CD4-positive, alpha-beta T cell treated with Interleukin-21 for 1 hour (primary cell): ENCODE measurements at regions not wholly inside any gene's neighbourhood (a gene's known extent, or its start where the extent isn't known, plus 50 kb on each side); places are given as distances from the start of the nearest gene placed in this dataset.
"Not testable (repeated sequence)": the region's sequence is repeated elsewhere in the genome, so short reads cannot be mapped to it uniquely, and the experiment has no call there.

ENCODE experiments used
- DNase-seq: peaks from one replicate; pipeline ENCODE4 v3.0.0-alpha.2; 2020

GRCh38 chr7:52247518-52247917 is 787.9 kb upstream of the POM121L12 start:
- DNase-seq, result no peak

GRCh38 chr7:52243685-52244084 is 791.7 kb upstream of the POM121L12 start:
- no peak for DNase-seq

- DNase-seq, result no peak
These were observed 802.2 kb upstream of the POM121L12 start for GRCh38 chr7:52233248-52233647.

GRCh38 chr7:52211930-52212329 is 823.5 kb upstream of the POM121L12 start:
- DNase-seq, result no peak

GRCh38 chr7:52209614-52210013 is 825.8 kb upstream of the POM121L12 start:
- no peak for DNase-seq

- DNase-seq, result no peak
These were observed 838.2 kb upstream of the POM121L12 start for GRCh38 chr7:52197221-52197620.

- DNase-seq, result no peak
These were observed 839.8 kb upstream of the POM121L12 start for GRCh38 chr7:52195664-52196063.

GRCh38 chr7:52189153-52189778 is 846.2 kb upstream of the POM121L12 start:
- DNase-seq, result no peak

- DNase-seq, result no peak
These were observed 851.3 kb upstream of the POM121L12 start for GRCh38 chr7:52184006-52184703.

- no peak for DNase-seq
These were observed 855.5 kb upstream of the POM121L12 start for GRCh38 chr7:52179934-52180333.

GRCh38 chr7:52168085-52168484 is 851.5 kb upstream of the COBL start:
- no peak for DNase-seq

GRCh38 chr7:52163311-52163710 is 846.7 kb upstream of the COBL start:
- no peak for DNase-seq

GRCh38 chr7:52161483-52161882 is 844.9 kb upstream of the COBL start:
- no peak for DNase-seq

- DNase-seq, result not testable (repeated sequence)
These were observed 842.8 kb upstream of the COBL start for GRCh38 chr7:52159421-52159820.

GRCh38 chr7:52154382-52154781 is 837.8 kb upstream of the COBL start:
- no peak for DNase-seq

GRCh38 chr7:52151559-52151958 is 835.0 kb upstream of the COBL start:
- no peak for DNase-seq

GRCh38 chr7:52150952-52151351 is 834.3 kb upstream of the COBL start:
- no peak for DNase-seq

- no peak for DNase-seq
These were observed 830.4 kb upstream of the COBL start for GRCh38 chr7:52146871-52147634.

- no peak for DNase-seq
These were observed 826.6 kb upstream of the COBL start for GRCh38 chr7:52143219-52143618.

- no peak for DNase-seq
These were observed 824.2 kb upstream of the COBL start for GRCh38 chr7:52140851-52141250.

GRCh38 chr7:52135403-52135802 is 818.8 kb upstream of the COBL start:
- no peak for DNase-seq

GRCh38 chr7:52129278-52129677 is 812.7 kb upstream of the COBL start:
- DNase-seq, result no peak

- no peak for DNase-seq
These were observed 804.3 kb upstream of the COBL start for GRCh38 chr7:52120912-52121311.

GRCh38 chr7:52119537-52119936 is 802.9 kb upstream of the COBL start:
- DNase-seq, result no peak
